H1 (cell line): ENCODE measurements at regions not wholly inside any gene's neighbourhood (a gene's known extent, or its start where the extent isn't known, plus 50 kb on each side); places are given as distances from the start of the nearest gene placed in this dataset.
A peak's percentile ranks its signal among the peaks of the same experiment; 100 is the strongest.

ENCODE experiments used
- CTCF ChIA-PET: fragments of 300-600 bp; sonication (Branson Sonifier 250); formaldehyde crosslinking; loops from one replicate; lab custom pipeline; 2021; ENCODE audit not compliant: partially characterized antibody; lab: Charles Lee
- POLR2A ChIA-PET: fragments of 300-600 bp; sonication (Branson Sonifier 250); formaldehyde crosslinking; loops from one replicate; lab custom pipeline; 2021; ENCODE audit warnings: inconsistent platforms; ENCODE audit not compliant: partially characterized antibody; lab: Charles Lee
- DNase-seq, 2 experiments: peaks; one replicate each; pipeline versions ENCODE4 v3.0.0 to v3.0.0-alpha.2; 2010 to 2022; ENCODE audit warnings: low spot score in 2 of 2, low read depth in 1 of 2, mixed read lengths in 1 of 2
- FAIRE-seq: peaks from 2 replicates; lab custom pipeline; 2011; peaks lifted over from hg19 to GRCh38; lab: Jason Lieb, UNC
- H2AFZ ChIP-seq: 2 replicates; pipeline ENCODE4 v1.8.1; 2012; ENCODE audit warnings: low read length, inconsistent platforms
- H2AK5ac ChIP-seq: 2 replicates; pipeline ENCODE4 v1.6.1; 2013; ENCODE audit warnings: low read depth, low read length
- H2BK120ac ChIP-seq: replicated peaks from 2 replicates; pipeline ENCODE3; 2013; ENCODE audit warnings: low read depth, low read length, inconsistent platforms
- H2BK12ac ChIP-seq: 2 replicates; pipeline ENCODE4 v1.6.1; 2013; ENCODE audit warnings: low read depth, low read length
- H2BK15ac ChIP-seq: 2 replicates; pipeline ENCODE4 v1.6.1; 2013; ENCODE audit warnings: low read length
- H2BK20ac ChIP-seq: 2 replicates; pipeline ENCODE4 v1.6.1; 2013; ENCODE audit warnings: low read length
- H2BK5ac ChIP-seq: 2 replicates; pipeline ENCODE4 v1.6.1; 2013; ENCODE audit warnings: low read depth, low read length
- H3K14ac ChIP-seq: 2 replicates; pipeline ENCODE4 v1.6.1; 2013; ENCODE audit warnings: inconsistent platforms; ENCODE audit not compliant: insufficient read length
- H3K18ac ChIP-seq: 2 replicates; pipeline ENCODE4 v1.6.1; 2013; ENCODE audit warnings: low read length; ENCODE audit errors: extremely low read depth
- H3K23ac ChIP-seq: 2 replicates; pipeline ENCODE4 v1.6.1; 2013; ENCODE audit warnings: inconsistent platforms; ENCODE audit not compliant: insufficient read length
- H3K23me2 ChIP-seq: 2 replicates; pipeline ENCODE4 v1.6.1; 2013; ENCODE audit warnings: low read depth, low read length
- H3K27ac ChIP-seq: 2 replicates; pipeline ENCODE4 v1.6.1; 2011; ENCODE audit warnings: low read depth, low read length, inconsistent platforms
- H3K27me3 ChIP-seq, 4 experiments: replicated peaks in 1 of 4; 1 replicate in 1 of 4; 2 replicates in 3 of 4; pipeline versions ENCODE4 v1.6.1 to v1.8.1; 2011 to 2013; ENCODE audit warnings: low read length in 3 of 4, mild to moderate bottlenecking in 3 of 4, inconsistent platforms in 2 of 4, mixed read lengths in 2 of 4, moderate library complexity in 1 of 4; ENCODE audit not compliant: control insufficient read depth in 3 of 4, insufficient read depth in 3 of 4; ENCODE audit errors: extremely low read depth in 1 of 4
- H3K36me3 ChIP-seq, 4 experiments: 2 replicates each; pipeline versions ENCODE4 v1.6.1 to v1.8.1; 2011 to 2013; ENCODE audit warnings: mild to moderate bottlenecking in 4 of 4, low read length in 3 of 4, moderate library complexity in 2 of 4, control low read depth in 1 of 4, inconsistent platforms in 1 of 4; ENCODE audit not compliant: insufficient read depth in 4 of 4, control insufficient read depth in 2 of 4
- H3K4ac ChIP-seq: replicated peaks from 2 replicates; pipeline ENCODE3; 2013; ENCODE audit warnings: low read length, low read depth, mixed read lengths, inconsistent platforms; ENCODE audit not compliant: insufficient read length
- H3K4me1 ChIP-seq, 4 experiments: replicated peaks in 1 of 4; 1 replicate in 1 of 4; 2 replicates in 3 of 4; pipeline versions ENCODE4 v1.6.1 to v1.8.1; 2011 to 2013; ENCODE audit warnings: low read length in 3 of 4, inconsistent platforms in 2 of 4, mixed read lengths in 1 of 4; ENCODE audit not compliant: insufficient read depth in 4 of 4, control insufficient read depth in 3 of 4
- H3K4me2 ChIP-seq, 2 experiments: 2 replicates each; pipeline versions ENCODE4 v1.6.1 to v1.8.1; 2011 to 2013; ENCODE audit warnings: low read depth in 2 of 2, low read length in 2 of 2, control low read depth in 1 of 2, inconsistent platforms in 1 of 2, mild to moderate bottlenecking in 1 of 2; ENCODE audit not compliant: insufficient read depth in 1 of 2
- H3K4me3 ChIP-seq, 4 experiments: fragments of 200-600, 300-600 bp in 1 of 4; sonication (generic), shearing (Covaris generic), sonication (Bioruptor Twin) in 1 of 4; 2 replicates each; pipeline versions ENCODE4 v1.5.1 to v1.8.1; 2011 to 2016; ENCODE audit warnings: low read length in 4 of 4, low read depth in 3 of 4, control low read depth in 2 of 4, inconsistent platforms in 2 of 4, mild to moderate bottlenecking in 2 of 4, mixed read lengths in 1 of 4, moderate library complexity in 1 of 4; ENCODE audit not compliant: insufficient read depth in 2 of 4; ENCODE audit errors: extremely low read depth in 1 of 4
- H3K56ac ChIP-seq: replicated peaks from 2 replicates; pipeline ENCODE3; 2013; ENCODE audit warnings: low read depth, mild to moderate bottlenecking, mixed read lengths, low read length, inconsistent platforms; ENCODE audit not compliant: insufficient read length
- H3K79me1 ChIP-seq: 2 replicates; pipeline ENCODE4 v1.6.1; 2013; ENCODE audit warnings: low read depth, low read length, control low read depth
- H3K79me2 ChIP-seq, 2 experiments: 2 replicates each; pipeline versions ENCODE4 v1.6.1 to v1.8.1; 2012 to 2013; ENCODE audit warnings: low read length in 2 of 2, mild to moderate bottlenecking in 2 of 2, inconsistent platforms in 1 of 2; ENCODE audit not compliant: insufficient read depth in 2 of 2, control insufficient read depth in 1 of 2
- H3K9ac ChIP-seq, 4 experiments: replicated peaks in 1 of 4; 1 replicate in 1 of 4; 2 replicates in 3 of 4; pipeline versions ENCODE4 v1.6.1 to v1.8.1; 2011 to 2013; ENCODE audit warnings: low read depth in 3 of 4, low read length in 3 of 4, control low read depth in 2 of 4, mild to moderate bottlenecking in 2 of 4, moderate library complexity in 2 of 4, inconsistent platforms in 1 of 4; ENCODE audit errors: extremely low read depth in 1 of 4
- H3K9me3 ChIP-seq, 2 experiments: 2 replicates each; pipeline versions ENCODE4 v1.6.1 to v1.8.1; 2012 to 2013; ENCODE audit warnings: mild to moderate bottlenecking in 2 of 2, moderate library complexity in 2 of 2, control low read depth in 1 of 2, inconsistent platforms in 1 of 2, low read depth in 1 of 2, low read length in 1 of 2, mixed read lengths in 1 of 2; ENCODE audit not compliant: insufficient read depth in 2 of 2
- H4K20me1 ChIP-seq, 2 experiments: replicated peaks in 1 of 2; 2 replicates each; pipeline versions ENCODE3 to v1.8.1; 2011 to 2013; ENCODE audit warnings: inconsistent platforms in 2 of 2, low read length in 2 of 2, mild to moderate bottlenecking in 1 of 2; ENCODE audit not compliant: insufficient read depth in 2 of 2, control insufficient read depth in 1 of 2
- H4K5ac ChIP-seq: 2 replicates; pipeline ENCODE4 v1.6.1; 2013; ENCODE audit warnings: low read length, low read depth, mixed read lengths, inconsistent platforms; ENCODE audit not compliant: insufficient read length
- H4K8ac ChIP-seq: 2 replicates; pipeline ENCODE4 v1.8.0; 2013; ENCODE audit warnings: mild to moderate bottlenecking, moderate library complexity, low read length, inconsistent platforms; ENCODE audit not compliant: insufficient read depth; ENCODE audit errors: extremely low read depth
- H4K91ac ChIP-seq: replicated peaks from 2 replicates; pipeline ENCODE3; 2013; ENCODE audit warnings: low read length, mixed read lengths, inconsistent platforms; ENCODE audit not compliant: insufficient read length
- CREB1 ChIP-seq: IDR thresholded peaks from 2 replicates; pipeline ENCODE4 v1.6.1; 2012; ENCODE audit warnings: inconsistent platforms
- CTCF ChIP-seq, 3 experiments: IDR thresholded peaks; 1 replicate in 2 of 3; 2 replicates in 1 of 3; pipeline versions ENCODE4 v1.5.1 to v1.6.1; 2011; ENCODE audit warnings: low read length in 3 of 3, mild to moderate bottlenecking in 3 of 3, inconsistent platforms in 2 of 3, low read depth in 1 of 3, moderate library complexity in 1 of 3; ENCODE audit not compliant: insufficient read depth in 1 of 3; ENCODE audit errors: control extremely low read depth in 1 of 3
- MAFK ChIP-seq: IDR thresholded peaks from 2 replicates; pipeline ENCODE4 v1.6.1; 2012; ENCODE audit warnings: low read depth, mild to moderate bottlenecking, improper control_type of control experiment, low read length
- RAD21 ChIP-seq, 2 experiments: IDR thresholded peaks in 1 of 2; conservative IDR thresholded peaks in 1 of 2; 2 replicates each; pipeline ENCODE4 v1.6.1; 2011; ENCODE audit warnings: low read depth in 2 of 2, low read length in 2 of 2, improper control_type of control experiment in 1 of 2, inconsistent platforms in 1 of 2, mild to moderate bottlenecking in 1 of 2, moderate library complexity in 1 of 2
- TBP ChIP-seq: IDR thresholded peaks from 2 replicates; pipeline ENCODE4 v1.6.1; 2011; ENCODE audit warnings: low read depth, low read length, improper control_type of control experiment
- ZNF274 ChIP-seq: IDR thresholded peaks from 2 replicates; pipeline ENCODE4 v1.7.0; 2012; ENCODE audit warnings: low read length, borderline replicate concordance; ENCODE audit errors: extremely low read depth
- WGBS, 2 experiments: shearing (Covaris generic) in 1 of 2; methylation state at CpG; one replicate each; pipeline versions ENCODE4 v1.1.6 to v1.1.7; 2013 to 2015; ENCODE audit warnings: low lambda C conversion rate in 2 of 2, mixed read lengths in 2 of 2, inconsistent platforms in 1 of 2, low coverage in 1 of 2, missing lambda C conversion rate in 1 of 2; ENCODE audit not compliant: insufficient replicate concordance in 2 of 2, insufficient coverage in 1 of 2, insufficient read length in 1 of 2; ENCODE audit errors: extremely low coverage in 1 of 2, missing lambda C conversion rate in 1 of 2; 5-methylcytosine and 5-hydroxymethylcytosine counted together

- DNase-seq: no peak
- no peak overlapping the region for H2AK5ac ChIP-seq
- CTCF ChIA-PET: interaction anchor here (0.7 to 2.0 kb wide), 9 partner anchors 8 to 237 kb away, joined by 3 to 15 read pairs (median 3); no protein-coding TSS in a partner anchor
These were observed 263.0 kb upstream of the ZRANB2 start for GRCh38 chr1:71343686-71344416.

More at GRCh38 chr1:71343686-71344416, 263.0 kb upstream of the ZRANB2 start:
- Histone ChIP-seq H4K91ac (no peak overlapping the region), H3K27me3 (peaks cover 0 to 1% (median 0%) of the 10 kb centered on the region in 4 experiments; a peak in 1 of 7 replicates), H3K23me2 (no peaks in the 10 kb centered on the region; the same call in 1 of the 2 replicates), H2BK120ac (no peak overlapping the region), H3K36me3 (no peaks in the 10 kb centered on the region; a peak in 1 of 8 replicates), H2AFZ (no peak overlapping the region), H3K4me1 (no peaks in the 10 kb centered on the region), H3K4me2 (no peak overlapping the region), H2BK15ac (no peak overlapping the region), H4K8ac (no peak overlapping the region), H4K20me1 (no peaks in the 10 kb centered on the region), H3K14ac (no peak overlapping the region), H2BK20ac (no peak overlapping the region), H3K79me1 (no peaks in the 10 kb centered on the region), H3K18ac (no peak overlapping the region), H3K27ac (no peak overlapping the region), H3K9me3 (peaks cover 15 to 18% of the 10 kb centered on the region in 2 experiments), H3K79me2 (no peaks in the 10 kb centered on the region), H3K23ac (no peak overlapping the region), H3K9ac (no peak overlapping the region), H4K5ac (no peak overlapping the region), H3K56ac (no peak overlapping the region), H2BK5ac (no peak overlapping the region), H2BK12ac (no peak overlapping the region), H3K4ac (no peak overlapping the region), H3K4me3 (no peak overlapping the region)
- POLR2A ChIA-PET: no interaction called here
- peak; percentile 19 for FAIRE-seq
- 80% methylated on average over 3 of the region's 3 CpGs; no CpG with 5 or more reads in 1 of the 2 experiments for WGBS, 2 experiments
- TF ChIP-seq MAFK (no peak), CTCF (IDR thresholded peaks at IDR 0.05; ENCODE audit: control extremely low read depth in 1 of 3, insufficient read depth in 1 of 3, low read depth in 1 of 3, low read length in 3 of 3) (peak; percentile 24 to 50 (median 32); a peak in 2 of 4 replicates), ZNF274 (no peak), TBP (no peak), RAD21 (IDR thresholded peaks at IDR 0.05 in 1 of 2, conservative IDR thresholded peaks at IDR 0.05 in 1 of 2; ENCODE audit: low read depth in 2 of 2, low read length in 2 of 2) (peak; percentile 47 to 58), CREB1 (no peak)
